Fibroblast of skin of right biceps (primary cell): ENCODE measurements at regions not wholly inside any gene's neighbourhood (a gene's known extent, or its start where the extent isn't known, plus 50 kb on each side); places are given as distances from the start of the nearest gene placed in this dataset.

Source experiments
- DNase-seq: peaks from one replicate; pipeline ENCODE4 v3.0.0-alpha.2; 2013

DNA sequence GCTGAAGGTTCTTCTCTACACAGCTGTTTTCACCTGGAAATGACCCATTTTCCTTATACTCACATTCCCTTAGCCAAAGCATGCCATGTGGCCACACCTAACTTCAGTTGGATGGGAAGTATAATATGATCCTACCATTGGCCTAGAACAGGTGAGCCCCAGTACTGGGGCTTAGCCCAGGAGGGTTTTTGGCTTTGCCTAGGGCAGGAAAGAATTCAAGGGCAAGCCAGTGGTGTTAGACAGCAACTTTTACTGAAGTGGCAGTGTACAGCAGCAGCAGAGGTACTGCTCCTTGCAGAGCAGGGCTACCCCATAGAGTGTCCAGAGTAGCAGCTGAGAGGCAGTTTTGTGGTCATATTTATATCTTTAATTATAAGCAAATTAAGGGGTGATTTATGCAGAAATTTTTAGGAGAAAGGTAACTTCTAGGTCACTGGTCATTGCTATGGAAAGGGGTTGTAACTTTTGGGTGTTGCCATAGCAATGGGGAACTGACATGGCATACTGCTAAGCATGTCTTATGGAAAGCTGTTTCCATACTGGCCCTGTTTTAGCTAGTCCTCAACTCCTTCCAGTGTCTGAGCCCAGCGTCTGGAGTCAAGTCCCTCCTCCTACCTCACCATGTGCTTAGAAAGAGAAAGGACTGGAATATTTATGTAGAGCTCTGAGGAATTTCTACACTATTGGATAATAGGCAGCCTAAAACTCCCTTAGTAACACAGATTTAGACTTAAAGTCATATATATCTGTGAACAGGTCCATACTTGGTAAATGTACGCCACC lies 109.0 kb upstream of the DTNA start:
- no peak for DNase-seq

DNA sequence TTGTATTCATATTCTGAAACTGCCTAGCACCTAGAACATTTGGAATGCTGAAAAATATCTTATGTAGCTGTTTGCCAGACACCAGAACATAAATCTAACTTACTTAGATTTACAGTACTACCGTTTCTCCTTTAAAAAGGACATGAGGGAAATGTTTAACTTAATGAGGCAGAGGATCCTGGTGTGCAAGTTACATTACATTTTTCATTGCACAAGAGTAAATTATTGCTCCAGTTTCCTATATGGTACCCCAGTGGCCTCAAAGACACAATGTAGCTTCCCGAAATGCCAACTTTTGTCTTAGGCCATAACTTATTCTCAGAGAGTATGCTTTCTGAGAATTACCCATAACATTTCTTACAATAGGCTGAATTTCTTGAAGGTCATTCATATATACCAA lies 105.5 kb upstream of the DTNA start:
- DNase-seq, result no peak

DNA sequence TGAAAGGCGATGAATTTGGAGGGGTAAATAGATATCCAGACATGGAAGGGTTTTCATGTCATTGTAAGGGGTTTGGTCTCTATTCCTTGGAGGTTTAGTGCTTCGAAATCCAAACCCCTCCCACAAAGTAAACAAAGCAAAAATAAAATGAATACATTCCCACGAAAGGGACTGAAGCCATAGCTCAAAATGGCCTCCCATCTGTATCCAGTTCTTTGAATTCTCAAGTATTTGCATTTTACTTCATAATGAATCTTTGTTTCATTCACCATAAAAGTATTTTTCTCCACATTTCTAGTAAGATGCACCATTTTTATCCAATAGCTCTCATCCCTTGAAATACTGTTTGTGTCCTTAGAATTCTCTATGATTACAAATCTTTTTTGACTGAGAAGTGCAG lies 103.2 kb upstream of the DTNA start:
- no peak for DNase-seq

DNA sequence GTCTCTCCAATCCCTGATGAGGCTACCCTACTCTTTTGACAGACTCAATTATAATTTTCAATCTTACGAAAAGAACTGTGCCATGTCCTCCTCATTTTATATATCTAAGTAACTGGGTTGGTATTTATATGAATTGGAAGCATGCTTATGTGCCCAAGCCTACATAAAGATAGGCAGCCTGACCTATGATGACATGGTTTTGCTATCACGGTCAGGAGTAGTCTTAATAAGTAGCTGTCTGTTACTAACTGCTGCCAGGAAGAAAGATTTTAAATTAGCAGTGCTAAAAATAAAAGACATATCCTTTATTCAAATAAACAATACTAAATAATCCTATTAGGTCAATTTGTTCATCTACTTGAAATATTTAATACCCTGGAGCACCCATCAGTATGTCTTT lies 102.0 kb upstream of the DTNA start:
- DNase-seq, result no peak

DNA sequence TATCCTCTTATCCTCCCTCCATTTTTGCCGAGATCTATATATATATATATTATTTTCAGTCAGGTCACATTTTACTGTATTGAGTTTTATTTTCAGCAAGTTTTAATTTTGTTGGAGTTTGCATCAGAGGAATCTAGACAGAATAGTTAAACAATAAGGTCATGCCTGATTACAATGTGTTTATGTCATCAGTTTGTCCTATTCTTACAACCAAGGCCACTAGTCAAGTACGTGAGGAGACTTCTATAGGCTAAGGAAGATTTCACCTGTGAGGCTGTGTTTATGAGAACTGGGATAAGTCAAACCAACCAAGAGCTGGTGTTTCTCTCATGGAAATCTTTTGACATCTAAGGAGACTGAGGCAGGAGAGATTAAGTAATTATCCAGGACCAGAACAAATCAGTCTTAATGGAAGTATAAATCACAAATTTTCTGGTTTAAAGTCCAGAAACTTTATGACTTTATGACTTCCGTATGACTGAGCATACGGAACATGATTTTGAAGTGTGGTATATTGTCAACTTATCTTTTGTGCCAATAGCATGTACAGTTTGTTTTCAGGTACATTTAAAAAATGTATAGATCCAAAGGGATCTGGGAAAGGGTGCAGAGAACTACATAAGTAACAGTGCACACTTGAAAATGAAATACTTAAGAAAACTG lies 100.0 kb upstream of the DTNA start:
- DNase-seq, result no peak

DNA sequence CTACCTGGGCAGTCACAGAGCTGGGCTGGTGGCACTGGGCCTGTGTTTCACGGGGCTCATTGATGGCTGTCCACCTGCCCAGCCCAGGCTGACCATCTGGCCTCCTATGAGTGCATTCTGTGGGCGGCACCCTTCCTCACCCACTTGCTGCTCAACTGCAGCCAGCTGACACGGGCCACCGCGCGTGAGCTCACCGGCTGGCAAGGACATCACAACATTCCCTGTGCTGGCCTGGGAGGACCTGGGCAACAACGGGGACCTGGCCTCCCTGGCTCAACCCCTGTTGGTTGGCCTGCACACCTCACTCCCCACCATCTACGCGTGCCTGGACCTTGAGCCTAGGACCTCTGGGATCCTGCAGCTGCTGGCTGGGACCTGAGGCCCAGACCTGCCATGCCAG lies 98.2 kb upstream of the DTNA start:
- DNase-seq, result no peak

DNA sequence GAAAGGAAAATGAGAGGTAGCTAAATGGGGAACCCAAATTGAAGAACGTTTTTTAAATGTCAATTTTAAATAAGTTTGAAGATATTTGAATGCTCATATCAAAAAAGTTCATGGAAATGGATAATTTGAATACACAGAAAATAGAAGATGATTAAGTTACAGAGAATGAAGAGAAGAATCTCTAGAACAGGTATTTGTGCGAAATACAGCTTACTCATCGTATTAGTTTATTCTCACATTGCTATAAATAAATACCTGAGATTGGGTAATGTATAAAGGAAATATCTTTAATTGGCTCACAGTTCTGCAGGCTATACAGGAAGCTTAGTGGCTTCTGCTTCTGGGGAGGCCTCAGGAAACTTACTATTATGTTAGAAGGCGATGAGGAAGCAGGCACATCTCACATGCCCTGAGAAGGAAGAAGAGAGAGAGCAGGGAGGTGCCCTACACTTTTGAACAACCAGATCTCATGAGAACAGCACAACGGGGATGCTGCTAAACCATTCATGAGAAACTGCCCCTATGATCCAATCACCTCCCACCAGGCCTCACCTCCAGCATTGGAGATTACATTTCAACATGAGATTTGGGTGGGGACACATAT lies 89.7 kb upstream of the DTNA start:
- no peak for DNase-seq

DNA sequence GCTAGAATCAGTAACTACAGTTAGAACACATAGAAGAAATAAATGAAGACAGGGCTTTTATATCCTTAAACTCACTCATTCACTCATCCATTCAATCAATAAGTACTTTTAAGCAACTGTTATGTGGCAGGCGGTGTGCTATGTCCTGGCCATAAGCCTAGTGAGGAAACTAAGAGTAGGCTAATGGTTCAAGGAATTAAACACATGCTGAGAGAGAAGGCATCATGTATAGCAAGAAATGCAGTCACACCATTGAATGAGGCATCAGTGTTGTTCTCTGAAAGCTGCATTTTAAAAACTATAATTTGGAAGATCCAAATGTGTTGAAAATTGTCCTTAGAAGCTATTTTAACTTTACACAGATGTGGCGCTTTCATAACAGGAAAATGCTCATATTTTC lies 86.5 kb upstream of the DTNA start:
- no peak for DNase-seq

DNA sequence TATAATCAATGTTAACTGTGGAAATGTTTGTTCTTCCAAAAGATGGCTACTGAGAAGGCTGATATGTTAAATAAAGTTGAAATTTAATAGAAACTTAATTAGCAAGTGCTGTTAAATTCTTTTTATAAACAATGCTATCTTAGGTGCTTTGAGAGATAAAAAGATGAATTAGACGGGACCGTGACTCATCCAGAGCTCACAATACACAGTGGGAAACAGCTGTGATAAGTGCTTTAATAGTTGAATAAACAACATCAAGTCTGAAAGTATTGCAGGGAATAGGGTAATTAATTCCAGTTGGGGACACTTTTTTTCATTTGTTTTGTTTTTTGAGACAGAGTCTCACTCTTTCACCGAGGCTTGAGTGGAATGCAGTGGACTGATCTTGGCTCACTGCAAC lies 85.5 kb upstream of the DTNA start:
- no peak for DNase-seq

DNA sequence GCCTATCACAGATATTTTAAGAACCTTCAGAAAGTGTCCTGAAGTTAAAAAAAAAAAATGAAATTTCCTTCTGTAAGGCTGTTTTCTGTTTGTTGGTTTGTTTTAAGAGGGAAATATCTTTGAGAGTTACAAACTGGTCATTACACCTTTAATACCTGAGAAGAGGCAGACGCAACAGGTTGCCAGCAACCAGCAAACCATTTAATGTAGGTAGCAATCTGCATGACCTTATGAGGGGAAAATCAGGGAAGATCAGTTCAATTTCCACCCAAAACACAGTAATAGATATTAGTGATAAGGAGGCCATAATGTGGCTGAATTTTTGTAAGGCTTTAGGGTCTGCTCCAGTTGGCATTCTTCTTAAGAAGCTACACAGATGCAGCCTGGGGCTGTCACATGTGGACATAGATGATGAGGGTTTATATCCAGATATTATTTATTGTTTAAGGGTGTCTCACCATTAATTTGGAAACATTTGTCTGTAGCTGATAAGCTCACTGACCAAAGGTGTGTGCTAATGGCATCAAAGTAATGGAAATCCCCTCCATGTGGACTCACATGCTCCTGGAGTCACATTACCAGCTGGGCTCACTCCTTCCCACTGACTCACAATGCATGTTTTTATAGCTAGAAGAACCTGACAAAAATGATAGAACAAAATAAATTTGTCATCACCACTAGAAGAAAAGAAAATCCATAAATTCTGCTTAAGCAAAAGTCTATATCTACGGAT lies 83.5 kb upstream of the DTNA start:
- DNase-seq, result no peak

DNA sequence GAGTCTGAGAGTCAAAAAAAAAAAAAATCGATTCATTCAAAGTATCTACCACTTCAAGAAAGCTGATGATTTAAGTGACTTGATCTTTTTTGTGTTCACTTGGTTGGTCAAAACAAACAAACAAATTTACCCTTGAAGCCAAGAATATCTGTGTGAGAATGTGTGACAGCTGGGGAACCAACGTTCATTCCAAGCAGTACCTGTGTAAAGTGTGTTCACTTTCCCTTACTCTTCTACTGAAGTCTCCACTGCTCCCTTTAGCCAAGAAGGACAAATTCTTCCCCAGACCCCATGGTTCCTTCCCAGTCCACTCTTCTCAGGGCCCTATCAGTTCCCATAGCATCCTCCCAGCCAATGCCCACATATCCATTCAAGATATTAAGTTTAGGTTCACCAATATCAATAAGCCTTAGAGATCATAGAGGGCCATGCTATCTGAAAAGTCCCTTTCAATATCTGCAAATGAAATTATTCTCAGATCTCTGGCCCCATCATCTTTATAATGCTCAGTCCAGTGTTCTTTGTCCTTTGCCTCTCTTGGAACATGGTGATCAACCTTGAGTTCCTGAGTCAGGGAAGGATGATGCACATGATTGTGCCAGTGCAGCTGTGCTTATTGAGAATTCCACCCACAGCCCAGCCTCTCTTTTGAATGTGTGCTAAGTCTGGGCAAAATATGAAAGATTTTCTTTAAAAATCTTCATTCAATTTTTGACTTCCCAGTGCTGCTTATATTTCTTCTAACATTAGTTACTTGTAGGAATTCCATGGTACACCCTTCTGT lies 82.8 kb upstream of the DTNA start:
- no peak for DNase-seq

DNA sequence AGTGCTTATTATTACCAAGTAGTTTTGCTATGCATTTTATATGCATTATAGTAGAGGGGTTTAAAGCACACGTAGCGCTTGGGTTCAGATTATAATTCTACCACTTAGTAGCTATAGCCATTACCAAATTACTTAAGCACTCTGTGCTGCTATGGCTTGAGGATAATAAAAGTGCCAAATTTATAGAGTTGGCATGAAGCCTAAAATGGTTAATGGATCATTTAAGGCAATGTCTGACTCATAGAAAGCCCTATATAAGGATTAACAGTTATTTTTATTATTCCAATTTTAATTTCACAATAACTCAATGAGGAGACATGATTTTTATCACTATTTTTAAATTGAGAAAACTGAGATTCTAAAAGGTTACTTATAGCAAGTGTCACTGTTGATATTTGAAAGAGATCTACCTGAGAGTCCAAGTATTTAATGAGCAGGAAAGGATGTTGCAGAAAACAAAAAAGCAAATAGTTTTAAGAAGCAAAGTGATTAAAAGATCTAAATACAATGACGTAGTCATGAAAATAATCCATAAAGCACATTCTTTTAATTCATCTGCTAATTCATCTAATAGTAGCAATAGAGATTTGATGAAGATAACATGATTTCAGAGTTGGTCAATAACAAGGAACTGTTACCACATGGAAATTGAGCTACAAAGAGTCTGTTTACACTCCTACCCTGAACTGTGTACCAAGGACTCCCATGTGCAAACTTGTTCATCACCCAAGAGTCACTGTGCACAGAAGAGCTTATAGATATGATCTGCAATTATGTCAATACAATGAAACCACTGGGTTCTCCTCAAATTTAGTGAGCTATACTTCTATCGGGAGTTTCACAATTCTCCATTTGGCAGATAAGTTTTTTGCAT lies 78.8 kb upstream of the DTNA start:
- no peak for DNase-seq

DNA sequence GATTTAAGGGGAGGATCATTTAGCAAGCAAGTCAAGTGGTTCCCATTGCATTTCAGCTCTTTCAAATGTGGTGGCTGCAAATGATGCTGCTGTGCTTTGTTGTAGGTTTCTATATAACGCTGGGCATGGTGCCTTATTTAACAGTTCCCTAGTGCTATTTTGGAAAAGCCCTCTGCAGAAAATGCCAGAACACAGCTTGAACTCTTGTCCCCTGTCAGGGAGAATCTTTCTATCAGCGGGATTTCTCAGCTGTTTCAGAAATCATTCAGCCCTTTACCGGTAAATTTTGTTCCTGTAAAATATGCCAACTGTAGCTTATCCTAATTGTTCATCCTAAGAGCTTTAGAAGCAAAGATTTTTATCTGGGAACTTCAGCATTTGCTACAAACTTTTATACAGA lies 77.8 kb upstream of the DTNA start:
- DNase-seq, result no peak

DNA sequence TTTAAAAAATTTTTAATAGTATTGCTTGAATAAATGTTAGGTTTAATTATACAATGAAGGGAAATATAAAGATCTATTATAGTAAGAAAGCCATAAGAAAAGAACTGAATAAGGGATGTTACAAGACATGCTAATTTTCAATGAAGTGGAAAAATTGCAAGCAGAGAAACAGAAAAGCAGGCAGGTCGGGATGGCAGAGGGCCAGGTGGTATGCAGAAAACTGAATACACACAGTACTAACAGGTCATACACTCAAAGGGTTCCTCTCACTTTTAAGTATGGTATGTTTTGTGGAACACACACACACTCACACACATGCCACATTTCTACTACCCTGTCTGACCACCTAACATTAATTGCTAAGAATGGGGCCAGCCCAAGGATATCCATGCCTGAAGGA lies 76.7 kb upstream of the DTNA start:
- no peak for DNase-seq

DNA sequence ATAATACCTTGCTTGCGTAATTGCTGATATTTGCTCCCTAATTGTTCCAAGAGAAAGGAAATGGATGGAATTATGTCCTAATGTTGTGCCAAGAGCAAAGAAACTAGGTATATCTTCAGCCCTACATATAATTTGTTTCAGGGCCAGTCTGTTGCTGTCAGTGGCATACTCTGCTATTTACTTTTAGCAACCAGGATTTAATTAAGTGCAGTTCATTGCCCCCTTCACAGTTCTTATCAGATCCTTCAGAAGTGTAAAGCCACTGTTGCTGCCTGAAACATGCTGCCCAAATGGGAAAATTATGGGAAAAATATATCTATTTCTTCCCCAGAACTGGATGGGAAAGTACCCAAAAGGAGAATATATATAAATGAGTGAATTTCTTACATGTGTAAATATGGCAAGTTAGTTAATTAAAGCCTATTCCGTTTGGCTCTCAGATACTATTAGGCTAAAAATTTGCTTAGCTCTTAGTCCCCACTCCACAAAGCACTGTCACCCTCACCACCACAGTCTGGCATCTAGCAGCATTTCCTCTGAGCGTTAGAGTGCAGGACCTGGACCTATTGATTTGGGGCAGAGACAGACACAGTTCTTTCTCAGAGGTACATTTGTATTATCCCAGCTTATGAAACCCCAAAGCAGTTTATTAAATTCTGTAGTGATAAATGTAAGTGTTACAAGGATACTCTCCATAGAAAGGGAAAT lies 72.8 kb upstream of the DTNA start:
- DNase-seq, result no peak

DNA sequence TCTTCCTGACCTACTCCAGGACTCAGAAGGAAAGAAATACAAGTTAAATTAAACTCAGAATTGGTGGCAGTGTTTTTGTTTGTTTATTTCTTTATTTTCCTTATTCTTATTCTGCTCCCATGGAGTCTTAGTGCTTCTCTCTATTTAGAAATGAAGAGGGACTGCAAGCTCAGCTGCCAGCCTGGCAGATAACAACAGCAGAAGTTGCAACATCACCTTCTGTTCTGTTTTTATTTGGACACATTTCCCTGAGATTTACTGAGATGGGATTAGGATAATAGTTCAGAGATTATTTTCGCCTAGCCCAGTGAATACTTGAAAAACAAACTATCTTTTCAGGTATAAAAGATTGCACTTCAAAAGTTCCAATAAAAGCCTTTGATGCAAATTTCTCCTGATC lies 70.4 kb upstream of the DTNA start:
- no peak for DNase-seq

DNA sequence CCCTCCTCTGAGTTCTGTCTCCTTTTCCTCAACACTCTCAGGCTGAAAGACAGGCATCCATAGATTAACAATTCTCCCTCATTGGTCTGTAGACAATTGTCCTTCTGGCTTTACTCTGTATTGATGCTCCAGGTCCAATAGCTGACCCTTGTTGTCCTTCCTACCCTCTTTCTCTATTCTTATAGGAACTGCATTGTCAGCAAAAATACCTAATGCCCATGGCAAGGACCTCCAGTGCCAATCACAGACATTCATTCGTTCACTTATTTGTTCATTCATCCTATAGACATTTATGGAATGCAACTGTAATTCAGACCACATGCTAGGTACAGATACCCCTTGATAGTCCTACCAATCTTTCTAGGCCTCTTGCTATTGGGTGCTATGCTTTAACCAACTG lies 69.8 kb upstream of the DTNA start:
- peak; percentile 8 for DNase-seq

DNA sequence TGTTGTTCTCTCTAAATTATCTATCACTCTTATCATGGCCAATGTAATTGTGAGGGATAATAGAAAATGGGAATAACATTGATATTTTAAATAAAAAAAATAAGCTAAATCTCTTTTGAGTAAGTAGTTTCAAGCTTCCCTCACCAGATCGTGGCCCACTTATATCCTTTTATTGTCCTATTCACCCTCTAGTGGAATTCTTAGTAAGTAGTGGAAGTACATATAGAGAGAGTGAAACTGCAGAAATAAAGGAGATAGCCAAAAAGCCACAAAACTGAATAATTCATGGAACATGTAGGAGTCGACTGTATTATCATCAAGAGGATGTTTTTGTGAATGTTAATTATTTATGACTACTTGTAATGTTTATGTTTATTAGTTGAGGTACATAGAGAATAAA lies 66.1 kb upstream of the DTNA start:
- no peak for DNase-seq

DNA sequence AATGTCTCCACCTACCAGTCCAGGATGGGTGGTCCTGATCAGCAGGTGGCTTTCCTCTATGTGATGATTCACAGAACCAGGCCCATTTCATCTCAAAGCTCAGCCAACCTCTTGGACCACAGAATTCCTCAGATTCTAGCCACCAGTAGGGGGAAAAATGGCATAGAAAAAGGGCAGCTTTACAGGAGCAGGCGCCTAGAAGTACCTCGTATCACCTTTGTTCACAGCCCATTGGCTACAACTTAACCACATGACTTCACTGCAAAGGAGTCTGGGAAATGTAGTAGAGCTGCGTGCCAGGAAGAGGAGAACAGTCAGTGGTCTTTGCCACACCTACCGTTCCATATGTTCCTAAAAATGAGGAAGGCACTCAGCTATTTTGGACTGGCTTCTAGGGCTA lies 62.8 kb upstream of the DTNA start:
- DNase-seq, result no peak

DNA sequence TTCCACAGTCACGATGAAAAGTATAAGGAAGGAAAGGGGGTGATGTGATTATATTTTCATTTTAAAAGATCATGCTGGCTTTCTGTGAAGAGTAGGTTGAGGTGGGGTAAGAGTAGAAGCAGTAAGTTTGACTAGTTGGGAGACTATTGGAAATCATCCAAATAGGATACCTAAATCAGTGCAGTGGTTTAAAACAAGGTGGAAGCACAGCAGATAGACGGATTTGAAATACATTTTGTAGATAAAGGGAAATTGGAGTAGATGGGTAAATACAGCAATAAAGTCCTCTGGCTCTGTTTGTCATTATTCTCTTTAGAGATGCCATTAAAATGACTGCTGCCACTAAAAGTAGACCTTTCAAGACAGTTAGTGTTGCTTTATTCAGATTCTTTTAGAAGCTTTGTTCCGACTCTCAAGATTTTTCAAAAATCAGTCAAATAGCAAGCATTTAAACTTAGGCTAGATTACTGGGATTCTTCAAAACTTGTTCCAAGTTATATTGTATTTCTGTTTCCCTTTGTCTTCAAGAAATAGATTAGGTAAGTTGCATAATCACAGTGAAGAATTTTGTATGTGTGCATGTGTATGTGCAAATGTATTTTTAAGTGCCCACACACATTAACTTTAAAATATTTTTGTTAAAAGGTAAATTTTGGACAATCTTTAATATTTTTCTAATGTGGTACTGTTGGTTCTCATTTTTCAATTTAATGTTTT lies 61.7 kb upstream of the DTNA start:
- no peak for DNase-seq

DNA sequence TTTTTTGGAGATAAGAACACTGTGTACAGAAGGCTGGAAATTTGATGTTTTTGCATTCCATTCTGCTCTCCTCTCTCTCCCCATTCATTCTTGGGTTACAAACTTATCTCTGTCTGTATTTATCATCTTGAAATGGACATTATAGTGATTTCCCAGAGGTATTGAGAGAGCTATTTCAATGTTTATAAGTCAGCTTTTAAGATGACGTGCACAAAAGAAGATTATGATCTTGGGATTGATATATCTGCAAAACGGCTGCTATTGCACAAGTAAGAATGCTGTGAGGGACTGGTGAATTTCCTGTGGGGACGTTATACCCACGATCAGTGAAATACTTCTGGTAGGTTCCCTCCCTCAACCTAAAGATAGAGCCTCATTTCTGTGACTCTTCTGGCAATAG lies 61.0 kb upstream of the DTNA start:
- DNase-seq, result peak; percentile 26
